ENCODE measurements at regions not wholly inside any gene's neighbourhood (a gene's known extent, or its start where the extent isn't known, plus 50 kb on each side); places are given as distances from the start of the nearest gene placed in this dataset.

- no peak for TF ChIP-seq CTCF (IDR thresholded peaks at IDR 0.05)
- TF ChIP-seq POLR2A (IDR thresholded peaks at IDR 0.05), result no peak
Observed at GRCh38 chr1:60290393-60290792, 216.8 kb upstream of the C1orf87 start.

Data from tibial nerve (tissue), 3 donors.